ENCODE measurements at regions not wholly inside any gene's neighbourhood (a gene's known extent, or its start where the extent isn't known, plus 50 kb on each side); places are given as distances from the start of the nearest gene placed in this dataset.

DNA sequence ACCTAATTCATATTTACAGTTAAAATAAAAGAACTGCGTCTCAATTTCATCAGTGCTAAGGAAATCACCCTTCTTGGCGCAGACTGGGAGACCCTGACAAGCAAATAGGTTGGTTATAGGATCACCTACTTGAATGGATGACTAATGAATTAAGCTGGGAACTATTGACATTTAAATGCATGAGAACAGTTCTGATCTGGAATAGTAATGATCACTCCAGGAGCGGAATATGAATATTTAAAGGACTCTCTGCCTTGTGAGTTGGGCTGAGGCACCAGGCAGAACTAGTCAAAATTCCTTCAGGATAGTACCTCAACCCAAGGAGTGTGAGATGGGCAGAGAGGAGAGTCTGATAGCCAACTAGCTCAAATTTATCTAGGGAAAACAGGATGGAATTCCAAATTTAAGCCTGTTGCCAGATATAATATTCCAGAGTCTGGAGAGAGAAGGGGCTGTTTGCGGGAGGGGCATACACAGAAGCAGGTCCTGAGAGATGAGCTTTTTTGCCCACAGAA lies 364.4 kb downstream of the CSNK1G3 start:
- no peaks in the 10 kb centered on the region for H3K9me3 Mint-ChIP-seq
- no peaks in the 10 kb centered on the region for H3K36me3 Mint-ChIP-seq (ENCODE audit: low read depth)
- H3K4me1 Mint-ChIP-seq = no peaks in the 10 kb centered on the region
- no peak for DNase-seq
- CTCF ChIA-PET = no interaction called here
- H3K27me3 Mint-ChIP-seq = no peaks in the 10 kb centered on the region
- POLR2A ChIA-PET = no interaction called here
- no peak overlapping the region for H3K27ac Mint-ChIP-seq
- no peak overlapping the region for H3K4me3 Mint-ChIP-seq

DNA sequence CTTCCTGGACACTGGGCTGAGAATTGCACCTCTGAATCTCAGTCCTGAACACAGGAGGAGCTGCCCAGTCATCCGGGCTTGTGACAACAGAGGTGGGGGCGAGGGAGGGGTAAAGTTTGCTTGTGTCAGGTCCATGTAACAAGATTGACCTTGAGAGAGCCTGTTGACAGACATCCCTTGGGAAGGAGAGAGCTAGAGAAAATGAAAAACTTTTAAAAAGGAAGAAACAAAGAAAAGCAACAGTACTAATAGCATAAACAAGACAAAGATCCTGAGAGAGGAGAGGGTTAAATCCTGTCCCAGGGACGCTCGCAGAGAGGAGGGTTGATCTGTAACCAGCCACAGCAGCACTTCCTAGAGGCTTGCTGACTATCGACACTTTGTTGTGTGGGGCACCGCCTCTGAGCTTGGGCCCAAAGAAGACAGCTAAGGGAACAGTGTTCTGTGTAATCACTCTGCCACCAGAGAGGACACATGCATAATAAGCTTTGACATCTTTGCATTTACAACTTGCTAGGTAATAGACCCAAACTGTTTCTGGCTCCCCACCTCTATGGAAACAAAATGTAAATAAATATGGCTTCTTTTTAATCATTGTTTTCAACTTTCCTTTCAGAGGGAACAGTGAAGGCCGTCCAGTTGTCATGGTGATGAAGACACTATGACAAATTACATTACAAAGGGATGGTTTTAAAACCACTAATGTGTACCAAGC lies 363.7 kb downstream of the CSNK1G3 start:
- Mint-ChIP-seq H3K4me3 (no peak overlapping the region), H3K27ac (no peak overlapping the region), H3K27me3 (no peaks in the 10 kb centered on the region), H3K4me1 (no peaks in the 10 kb centered on the region), H3K36me3 (ENCODE audit: low read depth) (no peaks in the 10 kb centered on the region), H3K9me3 (no peaks in the 10 kb centered on the region)
- no peak for DNase-seq
- ChIA-PET CTCF (no interaction called here), POLR2A (no interaction called here)

DNA sequence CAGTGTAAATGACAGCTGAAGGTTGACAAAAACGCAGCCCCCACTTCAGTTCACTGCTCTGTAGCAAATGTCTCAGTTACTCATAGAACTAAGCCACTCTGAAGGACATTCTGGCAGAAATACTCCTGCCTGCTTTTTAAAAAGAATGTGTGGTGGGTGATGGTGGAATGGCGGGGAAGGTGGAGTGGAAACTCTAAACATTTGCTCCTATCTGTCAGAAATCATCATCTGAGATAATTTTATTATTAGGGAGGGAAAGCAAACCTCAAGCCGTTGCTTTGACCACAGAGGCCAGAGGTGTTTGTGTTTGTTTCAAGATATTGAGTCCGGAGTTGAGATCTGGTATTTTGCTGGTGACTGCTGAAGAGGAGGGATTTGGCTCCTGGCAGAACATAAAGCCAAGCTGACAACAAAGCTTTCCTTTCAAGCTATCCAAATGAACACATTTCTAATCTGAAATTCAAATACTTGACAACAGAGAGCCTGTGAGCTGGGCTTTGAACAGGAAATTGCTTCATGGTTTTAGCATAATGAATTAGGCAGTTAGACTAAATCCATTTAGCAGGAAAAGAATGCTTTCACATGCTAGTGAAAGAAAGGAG lies 362.7 kb downstream of the CSNK1G3 start:
- ChIA-PET POLR2A (no interaction called here), CTCF (no interaction called here)
- Mint-ChIP-seq H3K9me3 (no peaks in the 10 kb centered on the region), H3K4me1 (no peaks in the 10 kb centered on the region), H3K27me3 (no peaks in the 10 kb centered on the region), H3K27ac (no peak overlapping the region), H3K4me3 (no peak overlapping the region), H3K36me3 (ENCODE audit: low read depth) (no peaks in the 10 kb centered on the region)
- DNase-seq = no peak

DNA sequence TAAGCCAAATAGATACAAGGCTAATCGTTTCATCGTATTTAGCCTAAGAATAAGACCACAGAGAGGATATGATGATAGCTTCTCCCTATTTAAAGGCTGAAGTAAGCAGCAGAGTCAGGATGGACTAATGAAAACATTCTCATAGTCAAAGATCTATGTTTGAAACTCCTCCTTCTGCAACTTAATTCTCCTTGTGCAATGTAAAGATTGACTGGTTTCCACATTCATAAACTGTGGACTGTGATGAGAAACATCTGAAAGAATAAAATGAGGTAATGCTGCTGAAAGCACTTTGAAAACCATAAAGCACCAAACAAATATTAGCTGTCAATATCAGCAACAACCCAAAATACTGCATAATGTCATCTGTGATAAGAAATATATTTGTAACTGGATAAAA lies 361.9 kb downstream of the CSNK1G3 start:
- CTCF ChIA-PET = no interaction called here
- Mint-ChIP-seq H3K4me1 (no peaks in the 10 kb centered on the region), H3K27me3 (no peaks in the 10 kb centered on the region), H3K27ac (no peak overlapping the region), H3K36me3 (ENCODE audit: low read depth) (no peaks in the 10 kb centered on the region), H3K9me3 (no peaks in the 10 kb centered on the region), H3K4me3 (no peak overlapping the region)
- POLR2A ChIA-PET = no interaction called here
- DNase-seq = no peak

DNA sequence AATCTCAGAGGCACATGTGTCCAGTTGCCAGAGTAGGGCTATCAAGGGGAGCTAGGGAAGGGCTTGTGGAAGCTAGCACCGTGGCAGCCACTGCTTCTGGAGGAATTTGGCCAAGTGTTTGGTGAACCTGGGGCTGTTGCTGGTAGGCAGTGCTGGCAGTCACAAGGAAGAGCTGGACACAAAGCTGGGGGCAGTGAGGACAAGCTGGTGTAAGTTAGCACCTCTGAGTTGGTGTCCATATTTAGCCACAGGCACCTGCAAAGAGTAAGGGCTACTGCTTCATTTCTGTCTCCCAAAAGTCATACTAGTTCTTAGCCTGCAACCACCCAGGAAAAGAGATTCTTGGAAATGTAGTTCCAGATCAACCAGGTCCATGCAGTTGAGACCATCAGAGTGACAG lies 359.4 kb downstream of the CSNK1G3 start:
- H3K36me3 Mint-ChIP-seq (ENCODE audit: low read depth) = no peaks in the 10 kb centered on the region
- H3K4me1 Mint-ChIP-seq = no peaks in the 10 kb centered on the region
- H3K4me3 Mint-ChIP-seq = no peak overlapping the region
- H3K9me3 Mint-ChIP-seq = no peaks in the 10 kb centered on the region
- no peaks in the 10 kb centered on the region for H3K27me3 Mint-ChIP-seq
- POLR2A ChIA-PET = no interaction called here
- DNase-seq = no peak
- CTCF ChIA-PET = no interaction called here
- no peak overlapping the region for H3K27ac Mint-ChIP-seq

DNA sequence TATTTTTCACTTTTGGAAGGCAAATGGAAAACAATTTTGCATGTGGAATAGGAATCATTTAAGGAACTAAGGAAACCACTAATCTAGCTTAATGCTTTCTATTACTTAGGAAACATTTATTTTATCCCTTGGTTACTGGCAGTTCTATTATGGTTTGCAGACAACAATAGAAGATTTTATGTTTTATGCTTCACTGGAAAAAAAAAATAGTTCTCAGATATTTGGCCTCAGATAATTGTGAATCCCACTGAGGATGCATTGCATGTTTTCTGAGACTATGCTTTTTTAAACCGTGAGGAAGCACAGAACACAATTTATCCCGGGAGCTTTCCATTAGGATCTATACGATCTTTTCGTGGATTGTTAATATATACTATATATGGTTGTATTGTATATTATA lies 356.9 kb downstream of the CSNK1G3 start:
- H3K4me1 Mint-ChIP-seq = no peaks in the 10 kb centered on the region
- no peak for DNase-seq
- no peak overlapping the region for H3K27ac Mint-ChIP-seq
- H3K27me3 Mint-ChIP-seq = no peaks in the 10 kb centered on the region
- H3K36me3 Mint-ChIP-seq (ENCODE audit: low read depth) = no peaks in the 10 kb centered on the region
- ChIA-PET CTCF (no interaction called here), POLR2A (no interaction called here)
- no peak overlapping the region for H3K4me3 Mint-ChIP-seq
- H3K9me3 Mint-ChIP-seq = no peaks in the 10 kb centered on the region

DNA sequence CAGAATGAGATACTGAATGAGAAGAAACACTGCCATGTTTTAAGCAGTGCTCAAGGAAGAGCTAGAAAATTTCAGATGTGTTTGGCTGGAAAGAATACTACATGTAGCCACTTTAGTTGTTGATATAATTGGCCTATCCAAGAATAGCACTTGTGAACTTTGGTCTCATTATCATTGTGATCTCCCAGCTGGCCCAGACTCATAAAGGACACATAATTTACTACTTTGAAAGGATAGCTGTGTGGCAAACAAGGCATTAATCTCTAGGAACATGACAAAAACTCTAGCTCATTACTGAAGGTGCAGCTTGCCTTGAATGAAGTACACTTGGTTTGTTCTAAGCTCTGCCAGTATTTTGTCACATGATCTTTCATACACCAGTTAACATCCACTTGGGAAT lies 356.3 kb downstream of the CSNK1G3 start:
- CTCF ChIA-PET = no interaction called here
- DNase-seq = no peak
- POLR2A ChIA-PET = no interaction called here
- Mint-ChIP-seq H3K36me3 (ENCODE audit: low read depth) (no peaks in the 10 kb centered on the region), H3K27ac (no peak overlapping the region), H3K9me3 (no peaks in the 10 kb centered on the region), H3K4me3 (no peak overlapping the region), H3K27me3 (no peaks in the 10 kb centered on the region), H3K4me1 (no peaks in the 10 kb centered on the region)

DNA sequence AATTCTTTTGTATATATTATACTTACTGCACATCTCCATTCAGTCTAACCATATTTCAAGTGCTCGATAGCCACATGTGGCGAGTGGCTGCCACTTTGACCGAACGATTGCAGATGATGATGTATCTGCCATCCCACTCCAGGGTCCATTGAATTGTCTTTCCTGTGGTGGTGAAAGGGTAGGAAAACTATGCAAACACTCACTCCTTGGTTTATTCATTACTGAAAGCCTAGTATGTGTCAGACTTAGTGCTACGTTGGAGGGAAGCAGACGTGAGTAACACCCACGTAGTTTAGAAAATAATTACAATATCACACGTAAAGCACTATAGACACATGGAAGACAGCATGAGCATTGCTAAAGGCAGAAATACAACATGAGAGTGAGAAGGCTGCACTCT lies 353.7 kb downstream of the CSNK1G3 start:
- ChIA-PET POLR2A (no interaction called here), CTCF (no interaction called here)
- Mint-ChIP-seq H3K9me3 (no peaks in the 10 kb centered on the region), H3K4me1 (no peaks in the 10 kb centered on the region), H3K36me3 (ENCODE audit: low read depth) (no peaks in the 10 kb centered on the region), H3K4me3 (no peak overlapping the region), H3K27me3 (no peaks in the 10 kb centered on the region), H3K27ac (no peak overlapping the region)
- no peak for DNase-seq

DNA sequence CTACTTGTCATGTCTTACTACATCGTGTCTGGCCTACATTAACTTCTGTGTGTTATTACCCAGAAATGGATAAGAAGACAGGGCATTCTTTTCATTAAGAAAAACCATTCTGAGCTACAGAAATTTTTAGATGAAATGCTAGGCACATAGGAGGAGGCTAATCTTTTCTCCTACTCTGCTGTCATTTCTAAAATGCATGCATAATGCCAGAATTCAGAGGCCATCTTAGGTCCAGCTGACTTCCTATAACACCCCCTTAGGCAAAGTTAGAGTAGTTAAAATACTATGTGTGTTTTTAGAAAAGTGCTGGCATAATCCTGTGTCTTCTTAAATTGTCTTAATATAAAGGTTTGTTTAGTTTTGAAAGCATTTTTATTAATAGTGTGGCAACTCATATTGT lies 352.6 kb downstream of the CSNK1G3 start:
- Mint-ChIP-seq H3K27me3 (no peaks in the 10 kb centered on the region), H3K27ac (no peak overlapping the region), H3K9me3 (no peaks in the 10 kb centered on the region), H3K36me3 (ENCODE audit: low read depth) (no peaks in the 10 kb centered on the region), H3K4me1 (no peaks in the 10 kb centered on the region), H3K4me3 (no peak overlapping the region)
- ChIA-PET CTCF (no interaction called here), POLR2A (no interaction called here)
- DNase-seq = no peak

DNA sequence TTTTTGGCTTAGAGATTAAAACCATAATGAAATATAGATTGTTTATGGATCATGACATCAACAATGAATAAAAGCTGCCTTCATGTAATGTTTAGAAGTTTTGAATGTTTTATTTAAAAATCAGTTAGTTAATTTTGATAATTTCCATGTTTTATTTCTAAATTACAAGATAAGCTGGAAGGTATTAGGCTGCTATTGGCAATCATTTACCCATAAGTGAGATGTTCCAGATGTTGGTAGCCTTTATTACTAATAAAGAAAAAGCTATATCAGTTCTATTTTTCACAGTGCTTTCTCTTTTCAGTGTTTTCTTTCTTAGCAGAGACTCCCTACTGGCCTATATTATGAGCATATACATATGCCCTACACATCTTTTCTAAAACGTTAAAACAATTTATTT lies 347.0 kb downstream of the CSNK1G3 start:
- H3K27ac Mint-ChIP-seq = no peak overlapping the region
- ChIA-PET CTCF (no interaction called here), POLR2A (no interaction called here)
- no peaks in the 10 kb centered on the region for H3K36me3 Mint-ChIP-seq (ENCODE audit: low read depth)
- H3K9me3 Mint-ChIP-seq = no peaks in the 10 kb centered on the region
- no peak for DNase-seq
- no peak overlapping the region for H3K4me3 Mint-ChIP-seq
- no peaks in the 10 kb centered on the region for H3K4me1 Mint-ChIP-seq
- no peaks in the 10 kb centered on the region for H3K27me3 Mint-ChIP-seq

DNA sequence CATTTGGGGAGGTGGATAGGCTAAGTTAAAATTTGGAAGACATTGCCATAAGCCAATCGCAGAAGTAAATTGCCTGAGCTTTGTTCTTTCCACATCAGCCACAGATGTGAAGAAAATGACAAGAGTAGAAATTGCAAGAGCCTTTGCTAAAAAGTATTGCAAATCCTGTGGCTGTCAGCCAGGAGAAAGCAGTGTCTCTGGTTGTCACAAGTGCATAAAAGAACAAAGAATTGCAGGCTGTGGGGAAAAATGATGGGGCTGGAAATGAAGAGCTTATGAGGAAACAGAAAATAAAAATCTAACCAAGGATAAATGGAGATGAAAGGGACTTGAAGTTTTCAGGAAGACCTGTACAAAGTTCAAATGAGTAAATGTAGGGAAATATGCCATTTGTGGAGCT lies 344.8 kb downstream of the CSNK1G3 start:
- POLR2A ChIA-PET = no interaction called here
- Mint-ChIP-seq H3K4me3 (no peak overlapping the region), H3K36me3 (ENCODE audit: low read depth) (no peaks in the 10 kb centered on the region), H3K4me1 (no peaks in the 10 kb centered on the region), H3K27ac (no peak overlapping the region), H3K9me3 (no peaks in the 10 kb centered on the region), H3K27me3 (no peaks in the 10 kb centered on the region)
- CTCF ChIA-PET = no interaction called here
- DNase-seq = no peak

DNA sequence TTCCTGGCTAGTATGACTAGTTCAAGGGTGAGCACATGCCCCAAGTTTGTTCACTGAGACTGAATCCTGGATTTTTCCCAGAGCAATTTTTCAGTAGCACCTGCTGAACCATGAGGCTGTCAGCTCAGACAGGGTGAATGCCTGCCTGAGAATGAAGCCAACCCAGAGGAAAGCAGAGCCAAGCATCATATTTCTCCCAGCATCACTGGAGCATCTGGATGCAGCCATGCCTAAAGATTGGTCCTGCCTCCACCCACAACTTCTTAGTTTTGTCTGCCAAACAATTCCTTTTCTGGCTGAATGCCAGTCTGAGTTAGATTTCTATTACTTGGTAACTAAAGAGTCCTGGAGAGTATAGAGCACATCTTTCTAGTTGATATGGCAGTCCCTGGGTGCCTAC lies 343.6 kb downstream of the CSNK1G3 start:
- H3K27me3 Mint-ChIP-seq = no peaks in the 10 kb centered on the region
- ChIA-PET POLR2A (no interaction called here), CTCF (no interaction called here)
- no peaks in the 10 kb centered on the region for H3K4me1 Mint-ChIP-seq
- no peaks in the 10 kb centered on the region for H3K36me3 Mint-ChIP-seq (ENCODE audit: low read depth)
- no peak overlapping the region for H3K27ac Mint-ChIP-seq
- no peak overlapping the region for H3K4me3 Mint-ChIP-seq
- H3K9me3 Mint-ChIP-seq = peaks cover 3% of the 10 kb centered on the region
- no peak for DNase-seq

DNA sequence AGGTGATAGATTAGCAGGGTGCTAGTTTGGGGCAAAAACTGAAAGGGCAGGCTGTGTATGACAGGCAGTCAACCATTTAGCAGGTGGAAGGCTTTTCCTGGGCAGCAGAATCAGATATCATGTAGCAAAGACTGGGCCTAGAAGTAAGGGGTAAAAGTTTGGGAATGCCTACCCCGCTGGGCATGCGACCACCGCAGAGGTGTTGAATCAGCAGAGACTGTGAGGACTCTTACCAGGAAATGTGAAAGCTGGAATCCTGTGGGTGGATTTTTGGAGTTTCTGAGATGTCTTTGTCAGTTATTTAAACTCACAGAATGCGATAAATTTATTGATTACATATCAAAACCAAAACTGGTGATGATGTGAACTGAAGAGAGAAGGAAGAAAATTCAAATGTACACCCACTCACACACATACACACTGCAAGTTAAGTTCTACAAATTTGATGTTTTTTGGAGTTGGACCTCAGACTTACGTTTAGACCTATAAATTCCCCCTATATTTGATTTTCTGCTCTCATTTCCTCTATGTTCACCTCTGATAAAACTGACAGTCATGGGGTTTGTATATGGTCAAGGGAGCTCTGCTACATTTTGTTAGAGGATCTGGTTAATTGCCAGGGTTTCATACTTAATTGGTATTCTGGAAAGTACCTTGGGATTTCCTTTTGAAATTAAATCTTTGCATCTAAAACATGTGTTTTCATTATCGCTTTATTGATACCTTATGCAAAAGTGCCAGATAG lies 333.6 kb downstream of the CSNK1G3 start:
- no peak for DNase-seq
- H3K27ac Mint-ChIP-seq = no peak overlapping the region
- POLR2A ChIA-PET = no interaction called here
- H3K36me3 Mint-ChIP-seq (ENCODE audit: low read depth) = no peaks in the 10 kb centered on the region
- H3K4me3 Mint-ChIP-seq = no peak overlapping the region
- H3K27me3 Mint-ChIP-seq = no peaks in the 10 kb centered on the region
- CTCF ChIA-PET = no interaction called here
- H3K9me3 Mint-ChIP-seq = no peaks in the 10 kb centered on the region
- H3K4me1 Mint-ChIP-seq = no peaks in the 10 kb centered on the region

DNA sequence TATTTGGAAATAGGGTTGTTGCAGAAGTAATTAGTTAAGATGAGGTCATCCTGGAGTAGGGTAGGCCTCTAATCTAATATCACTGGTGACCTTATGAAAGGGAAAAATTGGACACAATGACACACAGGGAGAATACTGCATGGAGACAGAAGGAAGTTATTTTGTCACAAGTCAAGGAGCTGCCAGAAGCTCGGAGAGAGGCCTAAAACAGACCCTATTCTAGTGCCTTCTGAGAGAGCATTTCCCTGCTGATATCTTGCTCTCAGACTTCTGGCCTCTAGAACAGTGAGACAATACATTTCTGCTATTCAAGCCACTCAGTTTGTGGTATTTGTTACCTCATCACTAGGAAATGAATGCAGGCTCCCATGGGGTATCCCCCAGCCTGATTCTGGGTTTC lies 332.9 kb downstream of the CSNK1G3 start:
- H3K4me3 Mint-ChIP-seq = no peak overlapping the region
- POLR2A ChIA-PET = no interaction called here

More for the DNA sequence above, 332.9 kb downstream of the CSNK1G3 start:
- H3K27me3 Mint-ChIP-seq = no peaks in the 10 kb centered on the region
- no peaks in the 10 kb centered on the region for H3K9me3 Mint-ChIP-seq
- no peak for DNase-seq
- H3K27ac Mint-ChIP-seq = no peak overlapping the region
- no peaks in the 10 kb centered on the region for H3K4me1 Mint-ChIP-seq
- no peaks in the 10 kb centered on the region for H3K36me3 Mint-ChIP-seq (ENCODE audit: low read depth)
- CTCF ChIA-PET = no interaction called here
